NCI-H2171 treated with DMSO at 0.1 percent for 48 hours (cell line): ENCODE measurements at regions not wholly inside any gene's neighbourhood (a gene's known extent, or its start where the extent isn't known, plus 50 kb on each side); places are given as distances from the start of the nearest gene placed in this dataset.

Experiments
- DNase-seq: peaks from one replicate; lab custom pipeline; 2025; lab: John Stamatoyannopoulos, UW

GRCh38 chr11:70486731-70487130 is 88.4 kb downstream of the CTTN start:
- no peak for DNase-seq

GRCh38 chr11:70487160-70487559 is 88.8 kb downstream of the CTTN start:
- DNase-seq = no peak

GRCh38 chr11:70487756-70488155 is 89.4 kb downstream of the CTTN start:
- no peak for DNase-seq

GRCh38 chr11:70488171-70488703 is 89.9 kb downstream of the CTTN start:
- DNase-seq = peak; percentile 46

GRCh38 chr11:70489276-70489675 is 90.9 kb downstream of the CTTN start:
- no peak for DNase-seq

GRCh38 chr11:70490208-70490607 is 91.9 kb downstream of the CTTN start:
- DNase-seq = no peak

GRCh38 chr11:70490723-70491558 is 92.6 kb downstream of the CTTN start:
- no peak for DNase-seq

GRCh38 chr11:70491696-70492472 is 93.6 kb downstream of the CTTN start:
- DNase-seq = no peak

- DNase-seq = peak; percentile 28
Measured at GRCh38 chr11:70493089-70493474, 94.8 kb downstream of the CTTN start.

- DNase-seq = no peak
Measured at GRCh38 chr11:70493891-70494290, 95.6 kb downstream of the CTTN start.

- DNase-seq = no peak
Measured at GRCh38 chr11:70494559-70495350, 96.4 kb downstream of the CTTN start.

GRCh38 chr11:70495351-70496310 is 97.3 kb downstream of the CTTN start:
- DNase-seq = peak; percentile 80

GRCh38 chr11:70496591-70497535 is 98.5 kb downstream of the CTTN start:
- DNase-seq = no peak

- DNase-seq = no peak
Measured at GRCh38 chr11:70497536-70498075, 99.3 kb downstream of the CTTN start.

GRCh38 chr11:70498171-70498571 is 99.8 kb downstream of the CTTN start:
- DNase-seq = no peak

GRCh38 chr11:70498976-70499801 is 100.9 kb downstream of the CTTN start:
- no peak for DNase-seq

- DNase-seq = no peak
Measured at GRCh38 chr11:70500076-70500847, 101.9 kb downstream of the CTTN start.
